ENCODE measurements at regions not wholly inside any gene's neighbourhood (a gene's known extent, or its start where the extent isn't known, plus 50 kb on each side); places are given as distances from the start of the nearest gene placed in this dataset.

- Histone ChIP-seq H3K4me1 (ENCODE audit: insufficient read depth, low read length) (no peaks in the 10 kb centered on the region), H3K27ac (ENCODE audit: low read depth in 1 of 2, low read length in 2 of 2) (no peak overlapping the region), H3K4me3 (ENCODE audit: low read length) (no peak overlapping the region), H3K27me3 (ENCODE audit: control insufficient read depth in 1 of 2, insufficient read depth in 2 of 2, low read length in 2 of 2) (no peaks in the 10 kb centered on the region), H3K9me3 (ENCODE audit: control insufficient read depth in 1 of 2, insufficient read depth in 1 of 2, low read length in 2 of 2) (peaks cover 0 to 7% of the 10 kb centered on the region in 2 experiments), H3K36me3 (ENCODE audit: insufficient read depth, low read length) (no peaks in the 10 kb centered on the region)
- no peak for ATAC-seq (ENCODE audit: poor library complexity)
- no peaks in the 10 kb centered on the region for H3K36me3 Mint-ChIP-seq (ENCODE audit: low read depth)
- H3K9me3 Mint-ChIP-seq = no peaks in the 10 kb centered on the region
- TF ChIP-seq CTCF (IDR thresholded peaks at IDR 0.05) = no peak
- POLR2A ChIA-PET = no interaction called here
- CTCF ChIA-PET = no interaction called here
- intact Hi-C loops (cut with DNase I, micrococcal nuclease) = loop anchor here in 1 of 2 experiments (1.0 kb wide), 1 partner anchor 72 kb away; no protein-coding TSS in a partner anchor
- H3K4me3 Mint-ChIP-seq = no peak overlapping the region
- H3K27me3 Mint-ChIP-seq = peaks cover 7% of the 10 kb centered on the region
- no peak for DNase-seq
- peaks cover 7% of the 10 kb centered on the region for H3K4me1 Mint-ChIP-seq (ENCODE audit: low read depth)
- H3K27ac Mint-ChIP-seq = no peak overlapping the region
These were observed 154.9 kb downstream of the AXIN2 start for GRCh38 chr17:65406552-65406951.

GRCh38 chr17:65405563-65405962 is 155.9 kb downstream of the AXIN2 start:
- ChIA-PET POLR2A (no interaction called here), CTCF (no interaction called here)
- Mint-ChIP-seq H3K9me3 (no peaks in the 10 kb centered on the region), H3K36me3 (ENCODE audit: low read depth) (no peaks in the 10 kb centered on the region), H3K27me3 (peaks cover 7% of the 10 kb centered on the region), H3K4me3 (no peak overlapping the region), H3K27ac (no peak overlapping the region), H3K4me1 (ENCODE audit: low read depth) (peaks cover 11% of the 10 kb centered on the region)
- no peaks in the 10 kb centered on the region for H3K27me3 ChIP-seq (ENCODE audit: control insufficient read depth in 1 of 2, insufficient read depth in 2 of 2, low read length in 2 of 2)
- no peak for TF ChIP-seq CTCF (IDR thresholded peaks at IDR 0.05)
- intact Hi-C loops (cut with DNase I, micrococcal nuclease) = no loop called here
- ATAC-seq (ENCODE audit: poor library complexity) (no peak), DNase-seq (no peak)
- peaks cover 0 to 4% of the 10 kb centered on the region in 2 experiments for H3K9me3 ChIP-seq (ENCODE audit: control insufficient read depth in 1 of 2, insufficient read depth in 1 of 2, low read length in 2 of 2)
- no peaks in the 10 kb centered on the region for H3K4me1 ChIP-seq (ENCODE audit: insufficient read depth, low read length)
- no peaks in the 10 kb centered on the region for H3K36me3 ChIP-seq (ENCODE audit: insufficient read depth, low read length)
- no peak overlapping the region for H3K27ac ChIP-seq (ENCODE audit: low read depth in 1 of 2, low read length in 2 of 2)
- H3K4me3 ChIP-seq (ENCODE audit: low read length) = no peak overlapping the region

GRCh38 chr17:65404761-65405160 is 156.7 kb downstream of the AXIN2 start:
- ATAC-seq (ENCODE audit: poor library complexity) = no peak
- peaks cover 7% of the 10 kb centered on the region for H3K27me3 Mint-ChIP-seq
- H3K36me3 Mint-ChIP-seq (ENCODE audit: low read depth) = no peaks in the 10 kb centered on the region

More at GRCh38 chr17:65404761-65405160, 156.7 kb downstream of the AXIN2 start:
- intact Hi-C loops (cut with DNase I, micrococcal nuclease) = no loop called here
- H3K27me3 ChIP-seq (ENCODE audit: control insufficient read depth in 1 of 2, insufficient read depth in 2 of 2, low read length in 2 of 2) = no peaks in the 10 kb centered on the region
- Mint-ChIP-seq H3K27ac (no peak overlapping the region), H3K4me1 (ENCODE audit: low read depth) (peaks cover 11% of the 10 kb centered on the region), H3K9me3 (no peaks in the 10 kb centered on the region), H3K4me3 (no peak overlapping the region)
- H3K36me3 ChIP-seq (ENCODE audit: insufficient read depth, low read length) = no peaks in the 10 kb centered on the region
- no peak for DNase-seq
- H3K9me3 ChIP-seq (ENCODE audit: control insufficient read depth in 1 of 2, insufficient read depth in 1 of 2, low read length in 2 of 2) = peaks cover 0 to 4% of the 10 kb centered on the region in 2 experiments
- ChIA-PET CTCF (no interaction called here), POLR2A (no interaction called here)
- no peak overlapping the region for H3K27ac ChIP-seq (ENCODE audit: low read depth in 1 of 2, low read length in 2 of 2)
- H3K4me3 ChIP-seq (ENCODE audit: low read length) = no peak overlapping the region
- no peak for TF ChIP-seq CTCF (IDR thresholded peaks at IDR 0.05)
- H3K4me1 ChIP-seq (ENCODE audit: insufficient read depth, low read length) = no peaks in the 10 kb centered on the region
